Neutrophil (primary cell): ENCODE measurements at regions not wholly inside any gene's neighbourhood (a gene's known extent, or its start where the extent isn't known, plus 50 kb on each side); places are given as distances from the start of the nearest gene placed in this dataset.
"Not testable (repeated sequence)": the region's sequence is repeated elsewhere in the genome, so short reads cannot be mapped to it uniquely, and the experiment has no call there.

ENCODE experiments used
- H3K27ac ChIP-seq: fragments of 200-600 bp; sonication (generic); 2 replicates; pipeline ENCODE4 v1.5.1; 2016; ENCODE audit warnings: mild to moderate bottlenecking, moderate library complexity
- H3K27me3 ChIP-seq: fragments of 200-600 bp; sonication (generic); 2 replicates; pipeline ENCODE4 v1.6.0; 2016; ENCODE audit warnings: mild to moderate bottlenecking
- H3K36me3 ChIP-seq: fragments of 200-600 bp; sonication (generic); 2 replicates; pipeline ENCODE4 v1.5.1; 2017
- H3K4me1 ChIP-seq, 2 experiments: fragments of 200-600 bp in 1 of 2; sonication (generic) in 1 of 2; 1 replicate in 1 of 2; 2 replicates in 1 of 2; pipeline versions ENCODE4 v1.5.1 to v1.6.1; 2013 to 2016; ENCODE audit warnings: low read depth in 1 of 2, low read length in 1 of 2, mild to moderate bottlenecking in 1 of 2, moderate library complexity in 1 of 2; ENCODE audit not compliant: control insufficient read depth in 1 of 2, insufficient read depth in 1 of 2
- H3K4me3 ChIP-seq, 2 experiments: fragments of 200-600 bp in 1 of 2; sonication (generic) in 1 of 2; 1 replicate in 1 of 2; 2 replicates in 1 of 2; pipeline ENCODE4 v1.5.1; 2013 to 2016; ENCODE audit warnings: low read depth in 1 of 2, low read length in 1 of 2, mild to moderate bottlenecking in 1 of 2, moderate library complexity in 1 of 2
- H3K9me3 ChIP-seq: fragments of 200-600 bp; sonication (generic); 2 replicates; pipeline ENCODE4 v1.5.1; 2016
- CTCF ChIP-seq: fragments of 200-600 bp; sonication (generic); IDR thresholded peaks from 2 replicates; pipeline ENCODE4 v1.5.1; 2016; ENCODE audit warnings: antibody characterized with exemption

GRCh38 chr3:156051651-156052050, 68.7 kb upstream of the KCNAB1 start:
- TF ChIP-seq CTCF: no peak
- no peaks in the 10 kb centered on the region for H3K27me3 ChIP-seq
- no peaks in the 10 kb centered on the region for H3K36me3 ChIP-seq
- no peak overlapping the region for H3K27ac ChIP-seq
- no peaks in the 10 kb centered on the region for H3K9me3 ChIP-seq
- no peak overlapping the region for H3K4me3 ChIP-seq
- H3K4me1 ChIP-seq: no peaks in the 10 kb centered on the region

GRCh38 chr3:156052115-156052514, 68.3 kb upstream of the KCNAB1 start:
- no peaks in the 10 kb centered on the region for H3K4me1 ChIP-seq
- no peak for TF ChIP-seq CTCF
- H3K27ac ChIP-seq: no peak overlapping the region
- no peak overlapping the region for H3K4me3 ChIP-seq
- no peaks in the 10 kb centered on the region for H3K27me3 ChIP-seq
- no peaks in the 10 kb centered on the region for H3K9me3 ChIP-seq
- no peaks in the 10 kb centered on the region for H3K36me3 ChIP-seq

- Histone ChIP-seq H3K4me1 (no peaks in the 10 kb centered on the region), H3K27ac (no peak overlapping the region), H3K9me3 (no peaks in the 10 kb centered on the region), H3K36me3 (no peaks in the 10 kb centered on the region), H3K4me3 (no peak overlapping the region), H3K27me3 (no peaks in the 10 kb centered on the region)
- TF ChIP-seq CTCF: no peak
Measured at GRCh38 chr3:156059950-156060501, 60.4 kb upstream of the KCNAB1 start.

- not testable (repeated sequence) for H3K36me3 ChIP-seq, H3K4me1 ChIP-seq, H3K27ac ChIP-seq, H3K9me3 ChIP-seq, H3K4me3 ChIP-seq, H3K27me3 ChIP-seq
Measured at GRCh38 chr3:156068151-156068550, 52.2 kb upstream of the KCNAB1 start.

GRCh38 chr3:156070028-156070427, 50.4 kb upstream of the KCNAB1 start:
- TF ChIP-seq CTCF: no peak
- Histone ChIP-seq H3K9me3 (no peaks in the 10 kb centered on the region), H3K4me1 (no peaks in the 10 kb centered on the region), H3K36me3 (no peaks in the 10 kb centered on the region), H3K27me3 (no peaks in the 10 kb centered on the region), H3K4me3 (no peak overlapping the region), H3K27ac (no peak overlapping the region)
